GM19043 (cell line): ENCODE measurements at regions not wholly inside any gene's neighbourhood (a gene's known extent, or its start where the extent isn't known, plus 50 kb on each side); places are given as distances from the start of the nearest gene placed in this dataset.
"Not testable (repeated sequence)": the region's sequence is repeated elsewhere in the genome, so short reads cannot be mapped to it uniquely, and the experiment has no call there.

Experiments used
- ATAC-seq: cut with Tn5 transposase; IDR thresholded peaks from one replicate; pipeline ENCODE4 v1.9.1; 2021; ENCODE audit warnings: low read depth; ENCODE audit not compliant: unreplicated experiment

DNA sequence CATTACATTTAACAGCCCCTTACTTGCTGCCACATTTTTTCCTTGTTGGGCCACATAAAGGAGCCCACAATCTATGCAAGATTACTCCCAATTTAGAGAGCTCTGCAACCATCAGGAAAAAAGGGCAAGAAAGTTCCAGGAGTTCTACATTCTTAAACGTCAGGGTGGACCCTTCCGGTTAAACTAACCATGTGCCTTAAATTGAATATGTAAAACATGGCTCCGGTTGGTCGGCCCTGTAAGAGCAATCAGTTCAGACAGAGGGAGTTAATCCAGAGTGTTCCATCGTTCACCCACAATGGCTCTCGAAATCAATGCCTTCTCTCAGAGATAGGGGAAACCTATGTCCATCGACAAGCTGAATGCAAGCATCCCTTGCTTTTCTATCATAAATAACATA is 253.7 kb upstream of the PFKP start:
- ATAC-seq, result no peak

DNA sequence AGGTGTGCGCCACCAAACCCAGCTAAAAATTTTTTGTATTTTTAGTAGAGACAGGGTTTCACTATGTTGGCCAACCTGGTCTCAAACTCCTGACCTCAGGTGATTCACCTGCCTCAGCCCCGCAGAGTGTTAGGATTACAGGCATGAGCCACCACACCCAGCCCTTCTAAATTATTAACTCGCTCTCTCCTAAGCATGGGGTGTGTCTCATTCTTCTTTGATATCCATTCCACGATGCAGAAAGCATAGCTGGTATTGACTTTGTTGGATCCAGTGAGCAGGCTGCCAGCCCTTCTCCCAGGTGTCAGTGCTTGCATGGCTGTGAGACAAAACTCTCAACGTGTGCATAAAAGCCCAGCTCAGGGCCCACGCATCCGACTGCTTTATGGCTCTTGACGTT is 254.1 kb upstream of the PFKP start:
- ATAC-seq, result no peak

DNA sequence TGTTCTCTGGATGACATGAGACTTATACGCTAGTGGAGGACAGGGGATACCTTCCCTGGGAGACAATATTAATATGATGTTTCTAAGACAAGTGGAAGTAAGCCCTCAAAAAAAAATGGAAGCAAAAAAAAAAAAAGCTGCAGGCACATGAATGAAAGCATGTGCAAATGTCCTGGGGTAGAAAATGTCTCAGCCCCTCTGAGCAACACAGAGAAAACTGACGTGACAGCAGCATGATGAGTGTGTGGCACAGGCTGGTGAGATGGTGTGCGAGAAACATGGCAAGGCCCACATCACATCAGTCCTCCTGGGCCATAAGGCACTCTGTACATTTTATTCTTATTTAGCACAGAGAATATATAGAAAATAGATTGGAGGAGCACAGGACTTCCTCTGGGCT is 254.7 kb upstream of the PFKP start:
- ATAC-seq, result no peak

- ATAC-seq, result no peak
These were observed 267.2 kb upstream of the PFKP start for GRCh38 chr10:2800178-2800577.

GRCh38 chr10:2798336-2799022 is 268.9 kb upstream of the PFKP start:
- ATAC-seq, result no peak

- ATAC-seq, result peak; percentile 84
These were observed 275.4 kb upstream of the PFKP start for GRCh38 chr10:2791774-2792443.

DNA sequence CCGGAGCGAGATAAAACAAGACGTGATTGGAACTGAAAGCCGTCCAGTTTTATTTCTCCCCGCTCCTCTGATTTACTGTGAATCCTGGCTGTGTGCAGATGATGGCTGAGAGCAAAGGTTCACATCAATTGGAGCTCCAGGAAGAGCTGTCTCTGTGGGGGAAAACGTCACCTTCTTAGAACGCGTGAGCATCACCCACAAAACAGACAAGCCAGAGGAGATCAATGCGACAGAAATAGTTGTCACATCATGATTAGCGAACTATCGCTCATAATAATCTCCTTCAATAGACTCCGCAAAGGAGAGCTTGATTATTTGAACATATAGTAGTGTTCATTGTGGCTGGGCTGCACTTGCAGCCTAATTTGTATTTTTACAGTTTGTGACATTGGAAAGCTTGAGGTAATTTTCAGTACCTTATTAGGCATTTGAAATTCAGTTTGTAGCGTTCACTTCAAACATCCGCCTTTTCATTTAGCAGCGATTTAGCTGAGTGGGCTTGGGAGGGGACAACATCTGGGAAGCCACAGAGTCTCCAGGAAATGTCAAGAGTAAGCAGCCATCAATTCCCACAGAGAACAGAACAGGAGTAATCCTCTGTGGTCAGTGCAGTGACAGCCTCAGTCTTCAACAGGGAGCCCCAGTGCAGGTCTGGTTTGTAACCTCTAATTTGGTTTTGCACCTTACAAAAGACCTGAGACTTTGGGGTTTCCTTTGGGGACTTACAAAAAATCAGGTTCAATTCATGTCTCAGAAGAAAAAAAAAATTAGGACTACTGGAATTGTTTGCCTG is 276.8 kb upstream of the PFKP start:
- no peak for ATAC-seq

- no peak for ATAC-seq
These were observed 281.1 kb upstream of the PFKP start for GRCh38 chr10:2786251-2786650.

DNA sequence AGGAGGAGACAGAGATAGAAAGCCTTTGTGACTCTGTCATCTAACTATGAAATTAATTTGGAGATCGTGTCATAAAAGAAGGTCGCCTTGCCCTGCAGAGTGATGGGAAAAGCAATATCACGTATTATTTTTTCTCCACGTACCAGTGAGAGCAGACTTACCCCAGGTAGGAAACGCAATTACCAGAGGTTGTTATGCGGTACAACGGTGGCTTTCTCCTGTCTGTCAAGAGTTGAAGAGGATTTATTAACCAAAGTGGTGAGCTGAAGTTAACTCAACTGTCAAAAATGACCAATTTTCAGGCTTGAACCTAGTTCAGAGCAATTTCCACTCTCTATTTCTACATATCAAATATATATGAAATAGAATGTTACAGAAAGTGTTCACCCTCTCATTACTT is 282.6 kb upstream of the PFKP start:
- no peak for ATAC-seq

DNA sequence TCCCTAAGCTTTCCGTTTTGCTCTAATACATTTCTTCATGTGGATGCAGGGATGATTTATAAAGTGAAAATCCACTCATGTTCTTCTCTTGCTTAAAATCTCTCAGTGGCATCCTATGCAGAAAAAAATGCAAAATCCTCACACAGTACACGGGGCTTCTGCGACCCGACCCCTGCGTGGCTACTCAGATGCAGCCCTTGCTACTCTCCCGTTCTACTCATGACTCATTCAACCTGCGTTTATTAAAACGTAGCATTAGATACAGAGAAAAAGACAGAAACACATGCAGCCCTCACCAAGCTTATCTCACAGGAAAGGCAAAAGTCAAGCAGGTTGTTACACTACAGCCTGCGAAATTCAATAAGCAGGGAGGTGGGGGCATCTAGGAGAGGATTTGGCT is 284.4 kb upstream of the PFKP start:
- ATAC-seq, result no peak

DNA sequence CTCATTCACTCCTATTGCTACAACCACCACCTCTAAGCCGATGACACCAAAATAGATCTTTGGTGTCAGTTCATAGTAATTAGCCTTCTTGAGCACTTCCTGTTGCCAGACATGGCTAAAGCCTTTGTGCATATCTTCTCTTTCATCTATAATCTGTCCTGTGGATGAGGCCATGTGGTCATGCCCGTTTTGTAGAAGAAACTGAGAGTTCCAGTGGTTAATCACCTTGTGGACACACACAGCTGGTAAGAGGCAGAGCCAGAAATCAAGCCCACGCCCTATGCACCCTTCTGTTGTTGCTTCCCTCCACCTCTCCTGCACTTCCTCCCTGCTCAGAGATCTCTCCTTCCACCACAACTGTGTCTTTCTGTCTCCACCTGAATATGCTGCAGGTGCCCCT is 285.1 kb upstream of the PFKP start:
- no peak for ATAC-seq

- no peak for ATAC-seq
These were observed 289.5 kb upstream of the PFKP start for GRCh38 chr10:2777666-2778355.

DNA sequence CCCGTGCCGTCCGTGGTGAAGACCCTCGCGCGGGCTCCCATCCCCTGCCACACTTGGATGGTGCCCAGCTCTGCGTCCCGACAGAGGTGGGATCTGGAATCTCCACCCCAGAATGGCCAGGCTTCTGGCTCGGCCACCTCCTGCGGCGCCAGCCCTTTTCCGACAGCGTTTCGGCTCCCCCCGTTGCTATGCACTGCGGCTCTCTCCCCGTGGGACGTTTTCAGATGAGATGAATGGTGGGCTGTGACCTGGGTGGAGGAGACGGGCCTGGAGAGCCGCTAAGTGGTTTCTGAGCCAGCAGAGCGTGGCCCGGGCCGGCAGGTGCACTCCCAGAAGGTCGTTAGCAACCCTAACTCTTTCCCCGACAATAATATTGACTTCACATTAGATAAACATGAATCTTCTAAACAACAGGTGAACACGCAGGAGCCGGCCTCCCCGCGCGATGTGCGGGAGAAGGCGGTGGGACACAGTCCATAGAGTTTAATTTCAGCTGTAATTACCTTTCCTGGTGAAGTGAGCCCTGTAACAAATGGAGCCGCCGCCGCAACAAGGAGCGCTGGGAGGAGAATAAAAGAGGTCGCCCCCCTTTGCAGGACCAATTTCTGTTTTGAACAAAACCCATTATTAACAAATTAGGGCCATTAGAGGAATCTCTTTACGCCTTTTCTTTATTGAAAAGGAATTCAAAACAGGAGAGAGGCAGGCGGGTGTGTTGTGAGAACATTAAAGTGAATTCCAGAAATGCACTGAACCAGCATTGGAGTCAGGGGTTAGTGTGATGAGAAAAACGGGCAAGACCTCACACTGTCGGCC is 294.3 kb upstream of the PFKP start:
- ATAC-seq, result no peak

- ATAC-seq, result no peak
These were observed 295.2 kb upstream of the PFKP start for GRCh38 chr10:2772135-2772534.

- ATAC-seq, result not testable (repeated sequence)
These were observed 300.1 kb upstream of the PFKP start for GRCh38 chr10:2767293-2767692.

GRCh38 chr10:2761971-2762370 is 305.4 kb upstream of the PFKP start:
- ATAC-seq, result no peak

GRCh38 chr10:2761311-2761710 is 306.0 kb upstream of the PFKP start:
- no peak for ATAC-seq

DNA sequence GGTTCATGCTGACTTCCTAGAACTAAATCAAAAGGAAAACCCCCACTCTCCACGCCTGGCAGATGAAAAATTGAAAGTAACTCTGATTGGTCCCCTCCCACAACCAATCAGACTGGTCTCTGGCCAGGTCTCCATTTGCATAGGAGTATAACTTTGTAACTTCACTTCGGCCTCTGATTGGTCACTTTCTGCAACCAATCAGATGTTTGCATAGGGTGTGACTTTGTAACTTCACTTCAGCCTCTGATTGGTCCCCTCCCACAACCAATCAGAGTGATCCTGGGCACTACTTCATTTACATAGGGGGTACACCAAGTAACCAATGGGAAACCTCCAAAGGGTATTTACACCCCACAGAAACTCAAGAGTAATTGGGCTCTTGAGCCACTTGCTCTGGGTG is 306.6 kb upstream of the PFKP start:
- no peak for ATAC-seq

DNA sequence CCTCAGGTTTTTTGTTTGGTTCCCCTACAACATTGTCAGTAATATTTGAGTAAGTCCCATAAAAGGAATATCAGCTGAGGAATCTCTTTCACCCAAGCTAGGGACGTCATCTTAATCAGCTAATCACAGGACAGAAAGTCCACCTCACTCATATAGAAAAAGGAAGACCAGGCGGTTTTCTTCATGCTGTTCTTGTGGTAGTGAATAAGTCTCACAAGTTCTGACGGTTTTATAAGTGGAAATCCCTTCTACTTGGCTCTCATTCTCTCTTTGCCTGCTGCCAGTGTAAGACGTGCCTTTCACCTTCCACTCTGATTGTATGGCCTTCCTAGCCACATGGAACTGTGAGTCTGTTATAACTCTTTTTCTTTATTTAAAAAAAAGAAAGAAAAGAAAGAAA is 308.1 kb upstream of the PFKP start:
- no peak for ATAC-seq

- ATAC-seq, result no peak
These were observed 312.4 kb upstream of the PFKP start for GRCh38 chr10:2754943-2755342.
